ENCODE measurements at regions not wholly inside any gene's neighbourhood (a gene's known extent, or its start where the extent isn't known, plus 50 kb on each side); places are given as distances from the start of the nearest gene placed in this dataset.

DNA sequence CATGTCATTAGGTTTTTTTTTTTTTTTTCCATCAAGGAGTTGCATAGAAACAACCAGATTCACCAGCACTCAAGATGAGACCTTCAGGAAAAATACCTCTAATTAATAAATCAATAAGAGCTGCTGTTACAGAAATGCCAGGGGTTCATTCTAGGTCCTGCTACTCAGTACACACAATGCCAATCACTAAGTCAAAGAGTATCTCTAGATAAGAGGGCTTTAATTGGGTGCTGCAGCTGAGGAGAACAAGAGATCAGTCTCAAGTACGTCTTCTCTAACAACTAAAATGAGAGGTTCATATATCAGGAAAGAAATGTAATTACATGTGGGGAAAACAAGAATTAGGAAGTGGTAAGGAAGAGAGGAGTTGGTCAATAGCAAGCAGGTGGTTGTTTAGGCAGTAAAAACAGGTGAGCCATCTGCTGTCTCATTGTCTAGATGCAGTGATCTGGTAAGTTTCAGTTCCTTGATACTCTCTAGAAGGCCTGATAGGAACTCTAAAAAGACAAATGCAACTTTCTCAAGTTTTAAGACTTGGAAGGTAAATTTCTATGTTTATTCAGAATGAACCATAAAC is 272.9 kb upstream of the ZWINT start:
- no peak overlapping the region for H3K4me3 ChIP-seq (ENCODE audit: low read length)
- no peak for DNase-seq (ENCODE audit: low read depth)
- TF ChIP-seq, protein P1, sequence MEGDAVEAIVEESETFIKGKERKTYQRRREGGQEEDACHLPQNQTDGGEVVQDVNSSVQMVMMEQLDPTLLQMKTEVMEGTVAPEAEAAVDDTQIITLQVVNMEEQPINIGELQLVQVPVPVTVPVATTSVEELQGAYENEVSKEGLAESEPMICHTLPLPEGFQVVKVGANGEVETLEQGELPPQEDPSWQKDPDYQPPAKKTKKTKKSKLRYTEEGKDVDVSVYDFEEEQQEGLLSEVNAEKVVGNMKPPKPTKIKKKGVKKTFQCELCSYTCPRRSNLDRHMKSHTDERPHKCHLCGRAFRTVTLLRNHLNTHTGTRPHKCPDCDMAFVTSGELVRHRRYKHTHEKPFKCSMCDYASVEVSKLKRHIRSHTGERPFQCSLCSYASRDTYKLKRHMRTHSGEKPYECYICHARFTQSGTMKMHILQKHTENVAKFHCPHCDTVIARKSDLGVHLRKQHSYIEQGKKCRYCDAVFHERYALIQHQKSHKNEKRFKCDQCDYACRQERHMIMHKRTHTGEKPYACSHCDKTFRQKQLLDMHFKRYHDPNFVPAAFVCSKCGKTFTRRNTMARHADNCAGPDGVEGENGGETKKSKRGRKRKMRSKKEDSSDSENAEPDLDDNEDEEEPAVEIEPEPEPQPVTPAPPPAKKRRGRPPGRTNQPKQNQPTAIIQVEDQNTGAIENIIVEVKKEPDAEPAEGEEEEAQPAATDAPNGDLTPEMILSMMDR (conservative IDR thresholded peaks at IDR 0.05; ENCODE audit: low read length): no peak

DNA sequence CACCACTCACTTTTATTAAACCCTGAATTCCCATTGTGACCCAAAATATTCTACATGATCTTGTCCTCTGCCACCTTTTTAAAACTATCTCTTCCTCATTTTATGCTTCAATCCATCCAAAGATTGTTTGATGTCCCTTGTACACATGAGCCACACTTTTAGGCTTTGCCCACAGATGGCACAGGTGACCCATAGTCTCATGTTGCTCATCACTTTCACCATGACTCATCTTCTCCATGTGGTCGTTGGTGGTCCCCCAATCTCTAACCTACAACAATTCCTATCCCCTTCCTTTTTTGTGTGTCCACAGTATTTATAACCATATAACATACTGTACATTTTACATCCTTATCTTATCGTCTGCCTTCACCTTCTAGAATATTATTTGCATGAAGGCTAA is 271.5 kb upstream of the ZWINT start:
- no peak for DNase-seq (ENCODE audit: low read depth)
- TF ChIP-seq, protein P1 (conservative IDR thresholded peaks at IDR 0.05; ENCODE audit: low read length): no peak
- no peak overlapping the region for H3K4me3 ChIP-seq (ENCODE audit: low read length)

DNA sequence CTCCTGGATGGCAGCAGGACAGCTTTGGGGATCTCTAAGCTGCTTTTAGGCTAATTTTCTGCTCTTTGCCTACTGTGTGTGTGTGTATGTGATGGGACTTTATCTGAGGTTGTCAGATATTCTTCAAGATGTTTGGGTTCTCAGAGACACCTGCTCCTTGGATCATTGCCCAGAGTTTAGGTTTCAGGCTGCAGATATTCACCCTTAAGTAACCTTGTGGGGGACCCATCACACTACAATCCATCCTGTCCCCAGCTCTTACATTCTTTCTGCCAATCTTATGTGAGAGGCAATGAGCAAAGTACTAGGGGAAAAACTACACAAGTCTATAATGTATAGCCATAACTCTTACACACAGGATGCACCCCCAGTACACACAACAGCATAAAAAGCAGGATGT is 263.0 kb upstream of the ZWINT start:
- DNase-seq (ENCODE audit: low read depth): no peak
- TF ChIP-seq, protein P1 (conservative IDR thresholded peaks at IDR 0.05; ENCODE audit: low read length): no peak
- no peak overlapping the region for H3K4me3 ChIP-seq (ENCODE audit: low read length)

DNA sequence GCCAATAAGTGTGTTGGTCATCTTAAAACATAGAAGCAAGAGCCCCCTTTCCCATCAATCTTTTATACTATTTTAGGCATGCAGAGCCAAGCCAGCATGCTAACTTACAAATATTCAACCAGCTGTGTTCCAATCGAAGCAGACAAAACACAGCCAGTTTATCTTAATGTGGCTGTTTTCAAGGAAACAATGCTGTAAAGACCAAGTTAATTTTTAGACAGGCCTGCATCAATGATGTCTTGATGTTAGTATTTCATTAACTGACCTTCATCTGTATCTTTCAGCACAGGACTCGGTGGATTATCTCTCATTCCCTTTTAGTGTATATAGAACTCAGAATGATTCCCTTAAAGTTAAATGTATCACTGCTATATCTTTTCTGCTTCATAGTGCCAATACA is 262.0 kb upstream of the ZWINT start:
- TF ChIP-seq, protein P1 (conservative IDR thresholded peaks at IDR 0.05; ENCODE audit: low read length): no peak
- DNase-seq (ENCODE audit: low read depth): no peak
- H3K4me3 ChIP-seq (ENCODE audit: low read length): no peak overlapping the region

DNA sequence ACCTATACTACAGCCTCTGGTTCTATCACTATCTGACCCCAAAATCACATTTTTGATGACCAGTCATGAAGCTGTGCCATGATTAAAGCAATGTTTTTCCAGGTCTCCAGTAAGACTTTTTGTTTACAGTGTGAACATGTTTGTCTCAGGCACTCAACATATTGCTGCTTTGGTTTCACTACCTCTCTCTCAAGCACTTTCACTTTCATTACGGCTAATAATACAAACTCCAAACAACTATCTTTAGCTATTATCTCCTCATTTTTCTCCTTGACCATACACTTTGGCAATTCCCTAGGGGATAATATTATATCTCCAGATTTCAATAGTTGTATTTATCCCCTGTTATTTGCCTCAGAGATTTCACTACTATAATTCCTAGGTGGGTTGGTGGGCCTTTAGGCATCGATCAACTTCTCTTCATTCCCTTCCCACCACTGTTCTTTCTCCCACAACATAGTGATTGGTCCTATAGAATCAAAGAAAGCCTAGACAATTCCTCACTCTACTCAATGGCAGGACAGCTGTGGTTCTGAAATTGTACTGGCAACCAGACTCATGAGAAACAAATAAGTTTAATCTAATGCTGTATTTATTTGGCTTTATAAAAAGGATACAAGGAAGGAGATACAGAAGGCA is 261.4 kb upstream of the ZWINT start:
- no peak overlapping the region for H3K4me3 ChIP-seq (ENCODE audit: low read length)
- no peak for DNase-seq (ENCODE audit: low read depth)
- TF ChIP-seq, protein P1 (conservative IDR thresholded peaks at IDR 0.05; ENCODE audit: low read length): no peak

DNA sequence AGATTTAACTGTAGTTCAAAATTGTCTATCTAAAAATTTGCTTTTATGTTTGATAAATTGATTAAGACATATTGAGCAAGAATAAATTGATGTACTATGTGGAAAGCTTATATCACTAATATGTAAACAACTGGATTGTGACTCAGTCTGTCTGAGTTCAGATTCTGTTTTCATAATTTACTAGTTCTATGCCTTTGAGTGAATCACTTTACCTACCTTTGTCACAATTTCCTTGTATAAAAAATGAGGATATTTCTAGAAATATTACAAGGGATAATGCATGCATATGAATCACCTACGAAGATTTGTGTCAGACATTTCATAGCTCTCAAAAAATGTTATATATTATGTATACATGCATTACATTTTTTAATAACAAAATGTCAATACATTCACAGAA is 245.1 kb upstream of the ZWINT start:
- DNase-seq (ENCODE audit: low read depth): no peak
- TF ChIP-seq, protein P1 (conservative IDR thresholded peaks at IDR 0.05; ENCODE audit: low read length): no peak
- no peak overlapping the region for H3K4me3 ChIP-seq (ENCODE audit: low read length)

DNA sequence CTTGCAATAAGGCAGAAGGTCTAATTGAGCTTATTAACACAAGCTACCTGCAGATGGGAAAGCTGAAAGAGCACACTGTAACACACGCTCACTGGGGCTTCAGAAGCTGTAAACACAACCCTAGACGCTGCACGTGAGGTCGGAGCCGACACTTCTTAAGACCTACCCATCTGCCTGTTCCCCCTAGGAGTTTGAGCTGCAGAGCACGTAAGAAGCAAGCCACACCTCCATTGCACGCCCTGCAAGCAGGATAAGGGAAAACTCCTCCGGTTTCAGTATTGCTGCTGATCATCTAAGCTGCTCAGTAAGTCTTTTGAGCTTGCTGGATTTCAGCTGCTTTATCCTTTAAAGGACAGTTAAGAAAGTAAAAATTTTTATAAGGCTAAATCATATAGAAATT is 244.0 kb upstream of the ZWINT start:
- no peak for DNase-seq (ENCODE audit: low read depth)
- TF ChIP-seq, protein P1 (conservative IDR thresholded peaks at IDR 0.05; ENCODE audit: low read length): no peak

More for the DNA sequence above, 244.0 kb upstream of the ZWINT start:
- H3K4me3 ChIP-seq (ENCODE audit: low read length): no peak overlapping the region

Data from AG10803 (cell line).